HCT116 (cell line): ENCODE measurements at regions not wholly inside any gene's neighbourhood (a gene's known extent, or its start where the extent isn't known, plus 50 kb on each side); places are given as distances from the start of the nearest gene placed in this dataset.

ENCODE experiments used
- ATAC-seq: fragments of 200-7000 bp; cut with Tn5 transposase; 2 replicates; pipeline ENCODE4 v1.9.1; 2020; ENCODE audit warnings: mild to moderate bottlenecking, moderate library complexity
- BruUV-seq: library from RNA; stranded (reverse); fragments of 400-500 nt; replicated peaks from 2 replicates; lab custom pipeline; 2021; lab: Mats Ljungman, UMichigan
- CTCF ChIA-PET: fragments of 300-600 bp; sonication (Branson Sonifier 250); formaldehyde crosslinking; loops from one replicate; lab custom pipeline; 2021; ENCODE audit warnings: antibody characterized with exemption; lab: Charles Lee
- POLR2A ChIA-PET: fragments of 300-600, 350-600 bp; sonication (Branson Sonifier 250); formaldehyde crosslinking; loops from one replicate; lab custom pipeline; 2021; ENCODE audit warnings: antibody characterized with exemption; lab: Charles Lee
- RAD21 ChIA-PET, 2 experiments: fragments of 300-600 bp; sonication (Branson Sonifier 250); formaldehyde crosslinking; loops; one replicate each; lab custom pipeline; 2023; ENCODE audit warnings: low total read pairs in 2 of 2; ENCODE audit not compliant: uncharacterized antibody in 2 of 2, unreplicated experiment in 2 of 2, low non-redundant PET in 1 of 2; lab: Charles Lee
- DNase-seq: peaks from one replicate; pipeline ENCODE4 v3.0.0-alpha.2; 2010; ENCODE audit warnings: low read depth, low spot score
- H2AFZ ChIP-seq: fragments of 200-600 bp; shearing (Covaris generic), sonication (generic); 2 replicates; pipeline ENCODE4 v1.6.1; 2017; ENCODE audit warnings: low read depth, mixed run types, mixed read lengths, antibody characterized with exemption, low read length; ENCODE audit not compliant: poor library complexity, severe bottlenecking
- H3K27ac ChIP-seq: 2 replicates; pipeline ENCODE4 v1.5.1; 2012; ENCODE audit warnings: low read depth, low read length
- H3K27me3 ChIP-seq: fragments of 200-600 bp; sonication (generic); 2 replicates; pipeline ENCODE4 v1.6.1; 2016; ENCODE audit warnings: mixed run types, low read length, mixed read lengths; ENCODE audit not compliant: insufficient read depth
- H3K36me3 ChIP-seq, 2 experiments: fragments of 200-500 bp in 1 of 2; fragments of 200-600 bp in 1 of 2; sonication (Bioruptor generic) in 1 of 2; sonication (generic) in 1 of 2; 2 replicates each; pipeline versions ENCODE4 v1.5.1 to v1.6.1; 2014 to 2016; ENCODE audit warnings: low read length in 2 of 2, inconsistent platforms in 1 of 2, mixed read lengths in 1 of 2, mixed run types in 1 of 2; ENCODE audit not compliant: insufficient read depth in 2 of 2, control insufficient read depth in 1 of 2
- H3K4me1 ChIP-seq, 2 experiments: fragments of 200-600 bp in 1 of 2; sonication (generic) in 1 of 2; 2 replicates each; pipeline versions ENCODE4 v1.5.1 to v1.6.1; 2012 to 2017; ENCODE audit warnings: low read length in 2 of 2, inconsistent platforms in 1 of 2, mild to moderate bottlenecking in 1 of 2, mixed read lengths in 1 of 2, mixed run types in 1 of 2, moderate library complexity in 1 of 2; ENCODE audit not compliant: insufficient read depth in 2 of 2, control insufficient read depth in 1 of 2
- H3K4me2 ChIP-seq: fragments of 200-600 bp; sonication (generic); 2 replicates; pipeline ENCODE4 v1.6.1; 2017; ENCODE audit warnings: mixed run types, low read length, mixed read lengths
- H3K4me3 ChIP-seq, 2 experiments: fragments of 200-600 bp in 1 of 2; sonication (generic) in 1 of 2; replicated peaks in 1 of 2; 2 replicates each; pipeline ENCODE4 v1.5.1; 2011 to 2016; ENCODE audit warnings: low read length in 2 of 2, control low read depth in 1 of 2, low read depth in 1 of 2, mild to moderate bottlenecking in 1 of 2, mixed read lengths in 1 of 2, mixed run types in 1 of 2
- H3K79me2 ChIP-seq: fragments of 200-600 bp; sonication (generic); 2 replicates; pipeline ENCODE4 v1.6.1; 2017; ENCODE audit warnings: mild to moderate bottlenecking, mixed run types, low read length, moderate library complexity, mixed read lengths; ENCODE audit not compliant: insufficient read depth
- H3K9ac ChIP-seq: fragments of 200-600 bp; sonication (generic); 2 replicates; pipeline ENCODE4 v1.6.1; 2016; ENCODE audit warnings: low read length, mixed read lengths
- H3K9me2 ChIP-seq: fragments of 200-600 bp; sonication (generic), shearing (Covaris generic); 2 replicates; pipeline ENCODE4 v1.6.1; 2017; ENCODE audit warnings: mixed run types, mild to moderate bottlenecking, moderate library complexity; ENCODE audit not compliant: insufficient read depth
- H3K9me3 ChIP-seq, 2 experiments: fragments of 200-500 bp in 1 of 2; fragments of 200-600 bp in 1 of 2; sonication (Bioruptor generic) in 1 of 2; sonication (generic) in 1 of 2; 2 replicates each; pipeline ENCODE4 v1.6.1; 2014 to 2017; ENCODE audit warnings: low read length in 2 of 2, mixed read lengths in 2 of 2, inconsistent platforms in 1 of 2, low read depth in 1 of 2, mild to moderate bottlenecking in 1 of 2, mixed run types in 1 of 2, moderate library complexity in 1 of 2; ENCODE audit not compliant: control insufficient read depth in 1 of 2, insufficient read depth in 1 of 2
- H4K20me1 ChIP-seq: fragments of 200-600 bp; sonication (generic), shearing (Covaris generic); 2 replicates; pipeline ENCODE4 v1.6.1; 2017; ENCODE audit warnings: mixed run types, mild to moderate bottlenecking, moderate library complexity; ENCODE audit not compliant: insufficient read depth
- CBX3 ChIP-seq: IDR thresholded peaks from 2 replicates; pipeline ENCODE4 v1.6.1; 2012; ENCODE audit warnings: low read depth
- CEBPB ChIP-seq: IDR thresholded peaks from 2 replicates; pipeline ENCODE4 v1.6.1; 2012; ENCODE audit warnings: low read depth
- FOSL1 ChIP-seq: IDR thresholded peaks from 2 replicates; pipeline ENCODE4 v1.6.1; 2012; ENCODE audit warnings: low read depth
- POLR2A ChIP-seq: IDR thresholded peaks from 2 replicates; pipeline ENCODE4 v1.7.0; 2011; ENCODE audit warnings: borderline replicate concordance; ENCODE audit not compliant: insufficient read depth, insufficient read length; ENCODE audit errors: extremely low read depth
- REST ChIP-seq: IDR thresholded peaks from 2 replicates; pipeline ENCODE4 v1.6.1; 2012; ENCODE audit warnings: low read depth
- SIN3A ChIP-seq: IDR thresholded peaks from 2 replicates; pipeline ENCODE4 v1.6.1; 2012; ENCODE audit warnings: low read depth
- SP1 ChIP-seq: IDR thresholded peaks from 2 replicates; pipeline ENCODE4 v1.6.1; 2012; ENCODE audit warnings: low read depth
- ZNF274 ChIP-seq: fragments of 200-500 bp; sonication (Bioruptor generic); IDR thresholded peaks from 2 replicates; pipeline ENCODE4 v1.6.1; 2014; ENCODE audit warnings: mild to moderate bottlenecking, low read depth, low read length, inconsistent platforms
- intact Hi-C: fragments of 100-400 bp; cut with micrococcal nuclease; formaldehyde crosslinking; loops from 2 replicates; pipeline ENCODE4 v1.10.0; 2022

GRCh38 chr4:83779103-83780052 is 243.5 kb downstream of the GPAT3 start:
- no peak overlapping the region for H3K27ac ChIP-seq
- intact Hi-C loops, result no loop called here
- no peak overlapping the region for H2AFZ ChIP-seq
- DNase-seq, result no peak
- no peak for ATAC-seq
- no peaks in the 10 kb centered on the region for H4K20me1 ChIP-seq
- no peaks in the 10 kb centered on the region for H3K79me2 ChIP-seq
- no TSS peak for BruUV-seq
- RAD21 ChIA-PET, result no interaction called here
- H3K27me3 ChIP-seq, result no peaks in the 10 kb centered on the region
- no peaks in the 10 kb centered on the region for H3K9me2 ChIP-seq
- POLR2A ChIA-PET, result no interaction called here
- H3K4me2 ChIP-seq, result no peak overlapping the region
- no peak overlapping the region for H3K9ac ChIP-seq
- no peaks in the 10 kb centered on the region for H3K36me3 ChIP-seq
- CTCF ChIA-PET, result interaction anchor here (0.8 kb wide), 1 partner anchor 182 kb away, joined by 3 read pairs; no protein-coding TSS in a partner anchor
- no peak overlapping the region for H3K4me3 ChIP-seq
- TF ChIP-seq SP1 (no peak), ZNF274 (no peak), SIN3A (no peak), FOSL1 (no peak), CBX3 (no peak), CEBPB (no peak), REST (no peak), POLR2A (no peak)
- peaks cover 0 to 13% of the 10 kb centered on the region in 2 experiments; a peak in 2 of 4 replicates for H3K4me1 ChIP-seq
- H3K9me3 ChIP-seq, result no peaks in the 10 kb centered on the region
